ENCODE measurements at regions not wholly inside any gene's neighbourhood (a gene's known extent, or its start where the extent isn't known, plus 50 kb on each side); places are given as distances from the start of the nearest gene placed in this dataset.

DNA sequence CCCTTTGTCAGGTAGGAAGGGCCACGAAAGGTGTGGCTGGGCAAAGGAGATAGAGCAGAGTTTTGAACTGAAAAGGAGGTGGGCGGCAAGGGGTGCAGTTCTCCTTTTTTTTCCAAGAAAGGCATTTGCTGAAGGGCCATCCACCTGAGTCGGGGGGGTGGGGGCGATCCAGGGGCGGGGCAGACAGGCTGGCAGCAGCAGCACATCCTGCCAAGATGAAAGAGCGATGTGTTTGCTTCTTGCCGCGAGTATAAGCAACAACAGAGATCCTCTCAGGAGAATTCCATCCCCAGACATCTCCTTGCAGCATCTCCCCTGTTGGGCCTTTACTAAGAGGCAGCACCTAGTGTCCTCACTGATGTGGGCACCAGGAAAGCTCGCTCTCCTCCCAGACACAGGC, 516.5 kb downstream of the CD83 start:
- peaks cover 2% of the 10 kb centered on the region for H3K36me3 Mint-ChIP-seq
- H3K27me3 Mint-ChIP-seq = peaks cover 14% of the 10 kb centered on the region
- H3K27ac Mint-ChIP-seq = no peak overlapping the region
- ATAC-seq (ENCODE audit: low read depth) (no peak), DNase-seq (no peak)
- no peaks in the 10 kb centered on the region for H3K9me3 Mint-ChIP-seq
- peak overlapping the region; percentile 47 for H3K4me3 Mint-ChIP-seq
- peaks cover 36% of the 10 kb centered on the region for H3K4me1 Mint-ChIP-seq
- POLR2A ChIA-PET = interaction anchor here (1.1 kb wide), 1 partner anchor 20 kb away, joined by 3 read pairs; no protein-coding TSS in a partner anchor

- peak; percentile 68 for ATAC-seq (ENCODE audit: low read depth)
- Mint-ChIP-seq H3K4me3 (peak overlapping the region; percentile 77), H3K9me3 (no peaks in the 10 kb centered on the region), H3K4me1 (peaks cover 39% of the 10 kb centered on the region), H3K27me3 (peaks cover 16% of the 10 kb centered on the region), H3K36me3 (peaks cover 2% of the 10 kb centered on the region), H3K27ac (peak overlapping the region; percentile 78)
- peak; percentile 77 for DNase-seq
- POLR2A ChIA-PET = interaction anchor here (0.8 to 1.4 kb wide), 3 partner anchors 18 to 614 kb away, joined by 3 to 5 read pairs (median 4); no protein-coding TSS in a partner anchor
These were observed 517.6 kb downstream of the CD83 start for GRCh38 chr6:14635195-14635594.

- H3K9me3 Mint-ChIP-seq = no peaks in the 10 kb centered on the region
- peak overlapping the region; percentile 83 for H3K27ac Mint-ChIP-seq
- H3K4me3 Mint-ChIP-seq = peak overlapping the region; percentile 77
- peaks cover 16% of the 10 kb centered on the region for H3K27me3 Mint-ChIP-seq
- ATAC-seq (ENCODE audit: low read depth) (peak; percentile 61), DNase-seq (peak; percentile 43)
- POLR2A ChIA-PET = interaction anchor here (0.6 to 1.4 kb wide), 5 partner anchors 20 to 613 kb away, joined by 3 to 5 read pairs (median 3); no protein-coding TSS in a partner anchor
- peaks cover 39% of the 10 kb centered on the region for H3K4me1 Mint-ChIP-seq
- H3K36me3 Mint-ChIP-seq = peaks cover 2% of the 10 kb centered on the region
These were observed 518.5 kb downstream of the CD83 start for GRCh38 chr6:14635934-14636591.

- ATAC-seq (ENCODE audit: low read depth) (no peak), DNase-seq (no peak)
- Mint-ChIP-seq H3K9me3 (no peaks in the 10 kb centered on the region), H3K4me1 (peaks cover 37% of the 10 kb centered on the region), H3K4me3 (no peak overlapping the region), H3K27me3 (peaks cover 13% of the 10 kb centered on the region), H3K27ac (no peak overlapping the region), H3K36me3 (peaks cover 2% of the 10 kb centered on the region)
- POLR2A ChIA-PET = no interaction called here
These were observed 520.9 kb downstream of the CD83 start for GRCh38 chr6:14638435-14638905.

GRCh38 chr6:14638906-14639761, 521.6 kb downstream of the CD83 start:
- Mint-ChIP-seq H3K4me3 (no peak overlapping the region), H3K27ac (peak overlapping the region; percentile 3)

GRCh38 chr6:14639983-14640599, 522.5 kb downstream of the CD83 start:
- H3K4me1 Mint-ChIP-seq = peaks cover 23% of the 10 kb centered on the region
- no peak overlapping the region for H3K4me3 Mint-ChIP-seq
- POLR2A ChIA-PET = no interaction called here
- peaks cover 2% of the 10 kb centered on the region for H3K36me3 Mint-ChIP-seq
- DNase-seq = no peak
- H3K27me3 Mint-ChIP-seq = peaks cover 13% of the 10 kb centered on the region
- ATAC-seq (ENCODE audit: low read depth) = no peak
- no peak overlapping the region for H3K27ac Mint-ChIP-seq
- no peaks in the 10 kb centered on the region for H3K9me3 Mint-ChIP-seq

More at GRCh38 chr6:14638906-14639761, 521.6 kb downstream of the CD83 start:
- Mint-ChIP-seq H3K9me3 (no peaks in the 10 kb centered on the region), H3K36me3 (peaks cover 2% of the 10 kb centered on the region), H3K4me1 (peaks cover 32% of the 10 kb centered on the region), H3K27me3 (peaks cover 11% of the 10 kb centered on the region)
- DNase-seq (no peak), ATAC-seq (ENCODE audit: low read depth) (no peak)
- POLR2A ChIA-PET = no interaction called here

DNA sequence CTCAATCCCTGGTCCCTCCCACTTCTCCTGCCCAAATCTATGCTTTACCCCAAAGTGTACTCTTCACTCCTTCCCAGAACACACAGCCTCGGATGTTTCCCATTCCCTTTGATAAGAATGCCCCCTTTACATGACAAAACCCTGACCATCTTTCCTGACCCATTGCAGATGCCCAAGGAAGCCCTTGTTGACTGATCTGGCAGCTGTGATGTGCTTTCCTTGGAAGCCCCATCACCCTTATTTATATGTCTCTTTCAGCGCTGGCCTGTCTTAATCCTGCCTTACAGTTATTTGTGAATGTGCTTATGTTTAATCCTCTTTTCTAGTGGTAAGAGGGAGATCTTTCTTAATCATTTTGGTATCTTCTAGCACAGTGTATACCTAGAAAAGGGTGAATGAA, 523.1 kb downstream of the CD83 start:
- DNase-seq = no peak
- POLR2A ChIA-PET = no interaction called here

GRCh38 chr6:14641423-14642135, 524.0 kb downstream of the CD83 start:
- POLR2A ChIA-PET = no interaction called here
- DNase-seq (no peak), ATAC-seq (ENCODE audit: low read depth) (no peak)
- peaks cover 8% of the 10 kb centered on the region for H3K4me1 Mint-ChIP-seq
- H3K27me3 Mint-ChIP-seq = peaks cover 13% of the 10 kb centered on the region
- no peak overlapping the region for H3K27ac Mint-ChIP-seq
- no peaks in the 10 kb centered on the region for H3K9me3 Mint-ChIP-seq
- peaks cover 2% of the 10 kb centered on the region for H3K36me3 Mint-ChIP-seq
- no peak overlapping the region for H3K4me3 Mint-ChIP-seq

More for the DNA sequence above, 523.1 kb downstream of the CD83 start:
- no peak overlapping the region for H3K4me3 Mint-ChIP-seq
- no peak for ATAC-seq (ENCODE audit: low read depth)
- peaks cover 2% of the 10 kb centered on the region for H3K36me3 Mint-ChIP-seq
- no peaks in the 10 kb centered on the region for H3K9me3 Mint-ChIP-seq
- peaks cover 17% of the 10 kb centered on the region for H3K4me1 Mint-ChIP-seq
- H3K27me3 Mint-ChIP-seq = peaks cover 13% of the 10 kb centered on the region
- no peak overlapping the region for H3K27ac Mint-ChIP-seq

GRCh38 chr6:14642136-14642505, 524.5 kb downstream of the CD83 start:
- ATAC-seq (ENCODE audit: low read depth) = no peak
- no peak overlapping the region for H3K27ac Mint-ChIP-seq
- H3K36me3 Mint-ChIP-seq = peaks cover 2% of the 10 kb centered on the region
- peaks cover 13% of the 10 kb centered on the region for H3K27me3 Mint-ChIP-seq
- POLR2A ChIA-PET = no interaction called here
- no peak for DNase-seq
- peaks cover 6% of the 10 kb centered on the region for H3K4me1 Mint-ChIP-seq
- H3K9me3 Mint-ChIP-seq = no peaks in the 10 kb centered on the region
- no peak overlapping the region for H3K4me3 Mint-ChIP-seq

DNA sequence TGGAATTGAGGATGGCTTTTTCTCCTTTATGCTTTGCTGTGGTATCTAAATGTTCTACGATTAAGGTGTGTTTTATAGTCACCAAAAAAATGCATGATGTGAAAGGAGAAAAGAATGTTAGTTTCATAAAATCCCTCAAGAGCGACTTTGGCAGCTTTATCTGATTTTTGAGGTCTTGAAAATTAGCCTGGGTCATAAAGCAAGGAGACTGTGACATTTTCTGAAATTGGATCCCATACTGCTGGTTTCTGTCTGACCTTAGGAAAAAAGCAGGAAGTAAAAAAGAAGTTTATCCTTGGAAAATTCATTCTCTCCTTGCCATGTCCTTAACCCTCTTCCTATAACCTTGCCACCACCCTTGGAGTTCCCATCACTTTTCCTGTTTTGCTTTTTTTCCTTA, 525.3 kb downstream of the CD83 start:
- no peak overlapping the region for H3K4me3 Mint-ChIP-seq
- H3K27ac Mint-ChIP-seq = no peak overlapping the region
- H3K9me3 Mint-ChIP-seq = no peaks in the 10 kb centered on the region
- POLR2A ChIA-PET = no interaction called here
- peaks cover 11% of the 10 kb centered on the region for H3K27me3 Mint-ChIP-seq
- DNase-seq = no peak
- H3K36me3 Mint-ChIP-seq = no peaks in the 10 kb centered on the region
- H3K4me1 Mint-ChIP-seq = peaks cover 3% of the 10 kb centered on the region
- no peak for ATAC-seq (ENCODE audit: low read depth)

DNA sequence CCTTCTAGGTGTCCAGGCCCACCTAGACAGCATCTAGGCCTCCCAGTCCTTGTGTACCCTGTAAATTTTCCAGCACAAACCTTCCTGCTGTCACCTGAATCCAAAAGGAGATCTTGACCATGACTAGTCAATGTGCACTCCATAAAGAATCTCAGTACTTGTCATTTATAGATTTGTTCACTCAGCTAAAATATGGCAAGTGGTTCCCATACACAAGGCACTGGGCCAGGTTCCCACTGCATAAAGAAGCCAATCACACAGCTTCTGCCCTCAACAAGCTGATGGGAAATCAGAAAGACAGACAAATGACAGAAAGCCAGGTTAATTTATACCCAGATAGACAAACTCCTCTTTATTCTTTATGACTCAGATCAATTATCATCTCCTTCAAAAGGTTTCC, 526.8 kb downstream of the CD83 start:
- ATAC-seq (ENCODE audit: low read depth) = no peak
- POLR2A ChIA-PET = no interaction called here
- Mint-ChIP-seq H3K36me3 (peaks cover 7% of the 10 kb centered on the region), H3K27ac (no peak overlapping the region), H3K27me3 (peaks cover 1% of the 10 kb centered on the region), H3K9me3 (peaks cover 3% of the 10 kb centered on the region), H3K4me3 (no peak overlapping the region), H3K4me1 (peaks cover 3% of the 10 kb centered on the region)
- DNase-seq = no peak

DNA sequence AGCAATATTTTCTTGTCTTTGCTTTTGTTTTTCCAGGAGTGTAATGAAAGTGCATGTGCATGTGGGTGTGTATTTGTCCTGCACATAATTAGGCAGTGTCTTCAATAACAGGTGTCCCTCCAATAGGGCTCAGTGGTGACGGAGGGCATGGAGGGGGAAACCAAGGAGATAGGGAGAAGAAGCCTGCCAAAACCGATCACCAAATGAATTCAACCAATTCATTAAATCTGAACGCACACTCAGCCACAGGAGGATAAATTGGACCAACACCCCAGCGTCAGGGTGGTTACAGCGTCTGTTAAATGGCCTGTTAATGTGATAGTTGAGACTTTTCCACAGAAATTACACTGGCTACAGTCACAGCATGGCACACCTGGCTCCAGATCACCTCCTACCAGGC, 527.6 kb downstream of the CD83 start:
- POLR2A ChIA-PET = no interaction called here
- ATAC-seq (ENCODE audit: low read depth) (no peak), DNase-seq (no peak)
- no peaks in the 10 kb centered on the region for H3K4me1 Mint-ChIP-seq
- H3K27me3 Mint-ChIP-seq = peaks cover 1% of the 10 kb centered on the region
- no peak overlapping the region for H3K27ac Mint-ChIP-seq
- no peak overlapping the region for H3K4me3 Mint-ChIP-seq
- H3K36me3 Mint-ChIP-seq = peaks cover 7% of the 10 kb centered on the region
- peaks cover 3% of the 10 kb centered on the region for H3K9me3 Mint-ChIP-seq

GRCh38 chr6:14645841-14646240, 528.3 kb downstream of the CD83 start:
- H3K4me1 Mint-ChIP-seq = no peaks in the 10 kb centered on the region
- peaks cover 7% of the 10 kb centered on the region for H3K36me3 Mint-ChIP-seq
- H3K27me3 Mint-ChIP-seq = peaks cover 1% of the 10 kb centered on the region
- DNase-seq (no peak), ATAC-seq (ENCODE audit: low read depth) (no peak)
- H3K9me3 Mint-ChIP-seq = peaks cover 3% of the 10 kb centered on the region
- H3K4me3 Mint-ChIP-seq = no peak overlapping the region
- H3K27ac Mint-ChIP-seq = no peak overlapping the region
- POLR2A ChIA-PET = no interaction called here

All from activated naive CD8-positive, alpha-beta T cell treated with anti-CD3 and anti-CD28 coated beads, Interleukin-2, amount 10 ng/mL, durations not matched to agents 7 days and 5 days (primary cell).